IMR-90 (cell line): ENCODE measurements at regions not wholly inside any gene's neighbourhood (a gene's known extent, or its start where the extent isn't known, plus 50 kb on each side); places are given as distances from the start of the nearest gene placed in this dataset.

Experiments used
- ATAC-seq: fragments of 200-7000 bp; cut with Tn5 transposase; 2 replicates; pipeline ENCODE4 v1.9.1; 2020; ENCODE audit warnings: low read depth, mild to moderate bottlenecking, moderate library complexity
- BruUV-seq: library from RNA; stranded (reverse); fragments of 400-500 nt; replicated peaks from 2 replicates; lab custom pipeline; 2021; lab: Mats Ljungman, UMichigan
- CTCF ChIA-PET: fragments of 300-600 bp; formaldehyde crosslinking; extraction: SDS; loops from one replicate; lab custom pipeline; 2021; ENCODE audit warnings: antibody characterized with exemption; lab: Yijun Ruan, JAX
- POLR2A ChIA-PET: fragments of 300-600 bp; sonication (Branson Sonifier 250); formaldehyde crosslinking; loops from one replicate; lab custom pipeline; 2022; ENCODE audit warnings: antibody characterized with exemption; ENCODE audit not compliant: unreplicated experiment; lab: Charles Lee
- DNase-seq: peaks from one replicate; pipeline ENCODE4 v3.0.0; 2013
- H2AFZ ChIP-seq: replicated peaks from 2 replicates; pipeline ENCODE3; 2013; ENCODE audit warnings: low read length, mild to moderate bottlenecking; ENCODE audit not compliant: poor library complexity
- H2AK5ac ChIP-seq: 2 replicates; pipeline ENCODE4 v1.6.1; 2013; ENCODE audit warnings: low read depth, low read length, inconsistent platforms
- H2AK9ac ChIP-seq: replicated peaks from 2 replicates; pipeline ENCODE3; 2013; ENCODE audit warnings: mild to moderate bottlenecking, low read depth, low read length, moderate library complexity; ENCODE audit not compliant: poor library complexity
- H2BK120ac ChIP-seq: 2 replicates; pipeline ENCODE4 v1.6.1; 2013; ENCODE audit warnings: low read depth, low read length, inconsistent platforms
- H2BK15ac ChIP-seq: 3 replicates; pipeline ENCODE4 v1.6.1; 2013; ENCODE audit warnings: low read depth, low read length, inconsistent platforms
- H2BK20ac ChIP-seq: 2 replicates; pipeline ENCODE4 v1.6.1; 2013; ENCODE audit warnings: low read depth, mild to moderate bottlenecking, inconsistent platforms, low read length, moderate library complexity
- H2BK5ac ChIP-seq: 2 replicates; pipeline ENCODE4 v1.6.1; 2013; ENCODE audit warnings: mild to moderate bottlenecking, low read depth, low read length, inconsistent platforms; ENCODE audit not compliant: poor library complexity, severe bottlenecking
- H3K14ac ChIP-seq: replicated peaks from 2 replicates; pipeline ENCODE4 v1.6.1; 2013; ENCODE audit warnings: low read depth, low read length, inconsistent platforms
- H3K18ac ChIP-seq: 2 replicates; pipeline ENCODE4 v1.6.1; 2013; ENCODE audit warnings: low read depth, low read length, control low read depth
- H3K23ac ChIP-seq: 2 replicates; pipeline ENCODE4 v1.6.1; 2013; ENCODE audit warnings: low read depth, low read length, inconsistent platforms
- H3K27ac ChIP-seq: 2 replicates; pipeline ENCODE4 v1.5.1; 2013; ENCODE audit warnings: mild to moderate bottlenecking, control low read depth, low read length; ENCODE audit not compliant: insufficient read depth
- H3K27me3 ChIP-seq: 2 replicates; pipeline ENCODE4 v1.6.1; 2013; ENCODE audit warnings: low read length; ENCODE audit not compliant: control insufficient read depth, insufficient read depth
- H3K36me3 ChIP-seq: 2 replicates; pipeline ENCODE4 v1.6.1; 2013; ENCODE audit warnings: low read length, mixed read lengths; ENCODE audit not compliant: control insufficient read depth, insufficient read depth
- H3K4ac ChIP-seq: 2 replicates; pipeline ENCODE4 v1.6.1; 2013; ENCODE audit warnings: low read depth, low read length, inconsistent platforms
- H3K4me1 ChIP-seq: 2 replicates; pipeline ENCODE4 v1.6.1; 2013; ENCODE audit warnings: low read length, mixed read lengths; ENCODE audit not compliant: control insufficient read depth, insufficient read depth
- H3K4me2 ChIP-seq: 2 replicates; pipeline ENCODE4 v1.6.1; 2013; ENCODE audit warnings: low read depth, mild to moderate bottlenecking, control low read depth, low read length, moderate library complexity
- H3K4me3 ChIP-seq: 2 replicates; pipeline ENCODE4 v1.5.1; 2013; ENCODE audit warnings: low read depth, mild to moderate bottlenecking, control low read depth, low read length, moderate library complexity; ENCODE audit not compliant: insufficient read depth
- H3K56ac ChIP-seq: 2 replicates; pipeline ENCODE4 v1.6.1; 2013; ENCODE audit warnings: low read length, inconsistent platforms; ENCODE audit not compliant: insufficient read depth; ENCODE audit errors: extremely low read depth
- H3K79me1 ChIP-seq, 2 experiments: 2 replicates each; pipeline ENCODE4 v1.6.1; 2013; ENCODE audit warnings: low read length in 2 of 2, inconsistent platforms in 1 of 2, low read depth in 1 of 2
- H3K9ac ChIP-seq: 2 replicates; pipeline ENCODE4 v1.6.1; 2013; ENCODE audit warnings: low read depth, low read length, control low read depth
- H3K9me1 ChIP-seq: 2 replicates; pipeline ENCODE4 v1.6.1; 2013; ENCODE audit warnings: low read length, inconsistent platforms; ENCODE audit not compliant: insufficient read depth
- H3K9me3 ChIP-seq: 2 replicates; pipeline ENCODE4 v1.6.1; 2013; ENCODE audit warnings: low read length; ENCODE audit not compliant: control insufficient read depth, insufficient read depth
- H4K20me1 ChIP-seq: 2 replicates; pipeline ENCODE4 v1.6.1; 2013; ENCODE audit warnings: low read length, inconsistent platforms; ENCODE audit not compliant: insufficient read depth
- H4K5ac ChIP-seq: 2 replicates; pipeline ENCODE4 v1.6.1; 2013; ENCODE audit warnings: mild to moderate bottlenecking, low read depth, low read length, control low read depth
- H4K8ac ChIP-seq, 2 experiments: 2 replicates each; pipeline ENCODE4 v1.6.1; 2013; ENCODE audit warnings: low read depth in 2 of 2, low read length in 2 of 2, control low read depth in 1 of 2, inconsistent platforms in 1 of 2
- H4K91ac ChIP-seq: 2 replicates; pipeline ENCODE4 v1.6.1; 2013; ENCODE audit warnings: low read depth, low read length, inconsistent platforms; ENCODE audit not compliant: insufficient read depth
- CTCF ChIP-seq: conservative IDR thresholded peaks from 2 replicates; pipeline ENCODE4 v1.5.1; 2012; ENCODE audit warnings: mild to moderate bottlenecking, low read depth, low read length, improper control_type of control experiment
- WGBS, 2 experiments: methylation state at CpG; one replicate each; pipeline versions ENCODE4 v1.1.5 to v1.1.7; 2013; ENCODE audit warnings: missing lambda C conversion rate in 2 of 2; ENCODE audit not compliant: insufficient read length in 1 of 2; ENCODE audit errors: extremely low coverage in 2 of 2; 5-methylcytosine and 5-hydroxymethylcytosine counted together
- dilution Hi-C: fragments of 300-500 bp; cut with HindIII; formaldehyde crosslinking; loops from one replicate; pipeline ENCODE4 v1.14.3; 2018; ENCODE audit warnings: low sequenced_read_pairs; ENCODE audit not compliant: unreplicated experiment
- in situ Hi-C: fragments of 300-500 bp; cut with MboI; formaldehyde crosslinking; loops from 3 replicates; pipeline ENCODE4 v1.14.3; 2019; ENCODE audit warnings: low sequenced_read_pairs, inconsistent platforms, mixed read lengths
- intact Hi-C: fragments of 100-400 bp; cut with micrococcal nuclease; formaldehyde crosslinking; loops from 2 replicates; pipeline ENCODE4 v1.10.0; 2022

GRCh38 chr21:35482096-35482495 lies 433.0 kb upstream of the RUNX1 start:
- TF ChIP-seq CTCF, result no peak
- Histone ChIP-seq H3K4me1 (peaks cover 4% of the 10 kb centered on the region), H3K9me1 (peaks cover 3% of the 10 kb centered on the region), H2AK5ac (no peak overlapping the region), H4K91ac (no peak overlapping the region), H3K18ac (no peak overlapping the region), H3K4me2 (no peak overlapping the region), H4K5ac (no peak overlapping the region), H3K23ac (no peak overlapping the region), H3K36me3 (no peaks in the 10 kb centered on the region), H2BK15ac (0 out of 3 replicates have a peak overlapping the region, but pooled peaks have one; percentile 25), H3K9ac (no peak overlapping the region), H2AK9ac (no peak overlapping the region), H3K9me3 (no peaks in the 10 kb centered on the region), H2AFZ (no peak overlapping the region), H3K79me1 (no peaks in the 10 kb centered on the region), H2BK20ac (no peak overlapping the region), H2BK5ac (no peak overlapping the region), H3K4me3 (no peak overlapping the region), H3K4ac (no peak overlapping the region), H3K27me3 (no peaks in the 10 kb centered on the region), H3K27ac (no peak overlapping the region), H3K56ac (no peak overlapping the region), H2BK120ac (no peak overlapping the region), H4K8ac (no peak overlapping the region), H3K14ac (no peak overlapping the region), H4K20me1 (no peaks in the 10 kb centered on the region)
- dilution Hi-C loops, result no loop called here
- in situ Hi-C loops, result no loop called here
- ATAC-seq (no peak), DNase-seq (no peak)
- POLR2A ChIA-PET, result no interaction called here
- CTCF ChIA-PET, result no interaction called here
- intact Hi-C loops, result no loop called here
- no CpG with 5 or more reads among the region's 2 CpGs for WGBS, 2 experiments
- BruUV-seq, result no TSS peak
